Ishikawa (cell line): ENCODE measurements at regions not wholly inside any gene's neighbourhood (a gene's known extent, or its start where the extent isn't known, plus 50 kb on each side); places are given as distances from the start of the nearest gene placed in this dataset.

Experiments
- CEBPB ChIP-seq: IDR thresholded peaks from 2 replicates; pipeline ENCODE4 v1.6.1; 2012
- EP300 ChIP-seq: IDR thresholded peaks from 2 replicates; pipeline ENCODE4 v1.6.1; 2012; ENCODE audit warnings: borderline replicate concordance
- FOXM1 ChIP-seq: IDR thresholded peaks from 2 replicates; pipeline ENCODE4 v1.6.1; 2012; ENCODE audit warnings: low read depth, borderline replicate concordance
- MAX ChIP-seq: IDR thresholded peaks from 2 replicates; pipeline ENCODE4 v1.6.1; 2012
- RAD21 ChIP-seq: IDR thresholded peaks from 2 replicates; pipeline ENCODE4 v1.6.1; 2012; ENCODE audit warnings: low read depth
- REST ChIP-seq: IDR thresholded peaks from 2 replicates; pipeline ENCODE4 v1.6.1; 2012; ENCODE audit warnings: low read depth, mild to moderate bottlenecking
- TAF1 ChIP-seq: IDR thresholded peaks from 2 replicates; pipeline ENCODE4 v1.6.1; 2012; ENCODE audit warnings: low read depth, mild to moderate bottlenecking
- TCF12 ChIP-seq: IDR thresholded peaks from 2 replicates; pipeline ENCODE4 v1.6.1; 2012; ENCODE audit warnings: low read depth
- TEAD4 ChIP-seq: IDR thresholded peaks from 2 replicates; pipeline ENCODE4 v1.6.1; 2012
- USF1 ChIP-seq: IDR thresholded peaks from 2 replicates; pipeline ENCODE4 v1.6.1; 2012
- YY1 ChIP-seq: IDR thresholded peaks from 2 replicates; pipeline ENCODE4 v1.6.1; 2012; ENCODE audit warnings: low read depth
- ZBTB7A ChIP-seq: IDR thresholded peaks from 2 replicates; pipeline ENCODE4 v1.6.1; 2012; ENCODE audit warnings: low read depth

- TF ChIP-seq RAD21 = no peak
- no peak for TF ChIP-seq ZBTB7A
- no peak for TF ChIP-seq MAX
- TF ChIP-seq TAF1 = no peak
- no peak for TF ChIP-seq FOXM1
- no peak for TF ChIP-seq TCF12
- no peak for TF ChIP-seq TEAD4
- TF ChIP-seq CEBPB = no peak
- TF ChIP-seq YY1 = no peak
- no peak for TF ChIP-seq REST
- TF ChIP-seq EP300 = no peak
- TF ChIP-seq USF1 = no peak
These were observed 836.6 kb upstream of the C9orf72 start for GRCh38 chr9:28409919-28410318.
